CD4-positive, alpha-beta T cell (primary cell): ENCODE measurements at regions not wholly inside any gene's neighbourhood (a gene's known extent, or its start where the extent isn't known, plus 50 kb on each side); places are given as distances from the start of the nearest gene placed in this dataset.

Experiments
- ATAC-seq: fragments of 200-7000 bp; cut with Tn5 transposase; one replicate; pipeline ENCODE4 v1.10.0; 2022; ENCODE audit warnings: mild to moderate bottlenecking; ENCODE audit not compliant: poor library complexity
- CTCF ChIA-PET: fragments of 350-600 bp; sonication (Branson Sonifier 250); formaldehyde crosslinking; loops from one replicate; lab custom pipeline; 2021; ENCODE audit warnings: antibody characterized with exemption, inconsistent platforms; lab: Charles Lee
- POLR2A ChIA-PET: fragments of 350-600 bp; sonication (Branson Sonifier 250); formaldehyde crosslinking; loops from one replicate; lab custom pipeline; 2021; ENCODE audit warnings: antibody characterized with exemption, inconsistent platforms; lab: Charles Lee
- DNase-seq, 14 experiments: peaks; one replicate each; pipeline ENCODE4 v3.0.0-alpha.2; 2013 to 2020; ENCODE audit warnings: mixed read lengths in 2 of 14
- H3K27ac ChIP-seq, 2 donors: one replicate each; pipeline versions ENCODE4 v1.5.1 to v1.7.0; 2013; ENCODE audit warnings: low read length in 2 of 2, low read depth in 1 of 2, mild to moderate bottlenecking in 1 of 2
- H3K27me3 ChIP-seq, 2 experiments: 1 replicate in 1 of 2; 2 replicates in 1 of 2; pipeline versions ENCODE4 v1.6.1 to v1.7.0; 2013; ENCODE audit warnings: low read length in 2 of 2, control low read depth in 1 of 2, mild to moderate bottlenecking in 1 of 2, moderate library complexity in 1 of 2; ENCODE audit not compliant: insufficient read depth in 2 of 2, control insufficient read depth in 1 of 2
- H3K36me3 ChIP-seq: one replicate; pipeline ENCODE4 v1.6.1; 2013; ENCODE audit warnings: low read length, control low read depth; ENCODE audit not compliant: insufficient read depth
- H3K4me1 ChIP-seq: one replicate; pipeline ENCODE4 v1.6.1; 2013; ENCODE audit warnings: low read length, control low read depth; ENCODE audit not compliant: insufficient read depth
- H3K4me3 ChIP-seq: one replicate; pipeline ENCODE4 v1.5.1; 2013; ENCODE audit warnings: mild to moderate bottlenecking, low read length, moderate library complexity
- H3K9me3 ChIP-seq, 2 experiments: 1 replicate in 1 of 2; 2 replicates in 1 of 2; pipeline versions ENCODE4 v1.6.1 to v1.7.0; 2013; ENCODE audit warnings: low read length in 2 of 2, mild to moderate bottlenecking in 2 of 2, control low read depth in 1 of 2, moderate library complexity in 1 of 2; ENCODE audit not compliant: control insufficient read depth in 1 of 2, insufficient read depth in 1 of 2
- H3K27ac Mint-ChIP-seq: one replicate; pipeline ENCODE4 v1.8.0; 2020; ENCODE audit warnings: mixed read lengths
- H3K27me3 Mint-ChIP-seq: one replicate; pipeline ENCODE4 v1.8.0; 2021; ENCODE audit warnings: mixed read lengths
- H3K36me3 Mint-ChIP-seq: one replicate; pipeline ENCODE4 v1.8.0; 2021; ENCODE audit warnings: low read depth, mixed read lengths
- H3K4me1 Mint-ChIP-seq: one replicate; pipeline ENCODE4 v1.8.0; 2021; ENCODE audit warnings: low read depth, mixed read lengths
- H3K4me3 Mint-ChIP-seq: one replicate; pipeline ENCODE4 v1.8.0; 2020; ENCODE audit warnings: mild to moderate bottlenecking, mixed read lengths
- H3K9me3 Mint-ChIP-seq: one replicate; pipeline ENCODE4 v1.8.0; 2020; ENCODE audit warnings: mixed read lengths
- CTCF ChIP-seq: fragments of 200-600 bp; IDR thresholded peaks from one replicate; pipeline ENCODE4 v1.8.0; 2022; ENCODE audit warnings: antibody characterized with exemption, mild to moderate bottlenecking
- intact Hi-C, 2 experiments: fragments of 100-400 bp; cut with DNase I in 1 of 2; cut with micrococcal nuclease in 1 of 2; formaldehyde crosslinking; loops; one replicate each; pipeline versions ENCODE4 v1.15.1 to v1.9.0; 2023 to 2025; cut with DNase I, micrococcal nuclease

DNA sequence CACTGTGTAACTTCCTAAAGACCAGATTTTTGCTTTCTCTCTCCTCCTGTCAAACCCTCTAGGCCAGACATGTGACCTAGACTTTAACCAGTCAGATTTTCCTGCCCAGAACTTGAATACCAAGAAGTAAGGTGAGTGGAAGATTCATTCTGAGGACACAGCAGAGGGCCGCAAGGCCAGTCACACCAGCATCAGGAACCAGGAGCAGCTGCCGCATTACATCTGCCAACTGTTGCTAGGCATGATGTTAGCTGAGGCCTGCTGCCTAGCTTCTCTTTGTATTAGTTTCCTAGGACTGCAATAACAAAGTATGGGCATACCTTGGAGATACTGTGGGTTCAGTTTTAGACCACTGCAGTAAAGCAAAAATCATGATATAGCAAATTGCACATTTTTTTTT, 101.9 kb upstream of the BMP4 start:
- intact Hi-C loops: no loop called here

GRCh38 chr14:54083549-54084239, 127.1 kb upstream of the BMP4 start:
- Histone ChIP-seq H3K4me3 (no peak overlapping the region), H3K9me3 (no peaks in the 10 kb centered on the region), H3K27me3 (no peaks in the 10 kb centered on the region), H3K4me1 (no peaks in the 10 kb centered on the region), H3K36me3 (no peaks in the 10 kb centered on the region), H3K27ac (no peak overlapping the region)
- no peaks in the 10 kb centered on the region for H3K36me3 Mint-ChIP-seq
- ChIA-PET POLR2A (no interaction called here), CTCF (no interaction called here)
- no peaks in the 10 kb centered on the region for H3K9me3 Mint-ChIP-seq
- H3K4me1 Mint-ChIP-seq: no peaks in the 10 kb centered on the region
- no peaks in the 10 kb centered on the region for H3K27me3 Mint-ChIP-seq
- no peak for TF ChIP-seq CTCF
- no peak overlapping the region for H3K27ac Mint-ChIP-seq
- H3K4me3 Mint-ChIP-seq: no peak overlapping the region
- ATAC-seq (no peak), DNase-seq (no peak)
- intact Hi-C loops: no loop called here

More for the DNA sequence above, 101.9 kb upstream of the BMP4 start:
- Mint-ChIP-seq H3K9me3 (no peaks in the 10 kb centered on the region), H3K36me3 (no peaks in the 10 kb centered on the region), H3K4me3 (no peak overlapping the region), H3K4me1 (no peaks in the 10 kb centered on the region), H3K27me3 (peaks cover 5% of the 10 kb centered on the region), H3K27ac (no peak overlapping the region)
- CTCF ChIA-PET: no interaction called here
- DNase-seq: no peak
- ATAC-seq: no peak
- no peaks in the 10 kb centered on the region for H3K9me3 ChIP-seq
- H3K27me3 ChIP-seq: no peaks in the 10 kb centered on the region
- H3K27ac ChIP-seq: no peak overlapping the region
- H3K36me3 ChIP-seq: no peaks in the 10 kb centered on the region
- POLR2A ChIA-PET: no interaction called here
- H3K4me3 ChIP-seq: no peak overlapping the region
- no peak for TF ChIP-seq CTCF
- H3K4me1 ChIP-seq: no peaks in the 10 kb centered on the region

- intact Hi-C loops: no loop called here
- no peak for TF ChIP-seq CTCF
- no peak for DNase-seq
- H3K4me3 ChIP-seq: no peak overlapping the region
- Mint-ChIP-seq H3K4me3 (no peak overlapping the region), H3K4me1 (no peaks in the 10 kb centered on the region), H3K9me3 (no peaks in the 10 kb centered on the region), H3K36me3 (no peaks in the 10 kb centered on the region), H3K27ac (no peak overlapping the region), H3K27me3 (no peaks in the 10 kb centered on the region)
- no peak for ATAC-seq
- H3K36me3 ChIP-seq: no peaks in the 10 kb centered on the region
- no peaks in the 10 kb centered on the region for H3K27me3 ChIP-seq
- ChIA-PET POLR2A (no interaction called here), CTCF (no interaction called here)
- no peaks in the 10 kb centered on the region for H3K4me1 ChIP-seq
- H3K27ac ChIP-seq: no peak overlapping the region
- H3K9me3 ChIP-seq: no peaks in the 10 kb centered on the region
These were observed 128.7 kb upstream of the BMP4 start for GRCh38 chr14:54085232-54085761.
